T1000 (cell line): ENCODE measurements at regions not wholly inside any gene's neighbourhood (a gene's known extent, or its start where the extent isn't known, plus 50 kb on each side); places are given as distances from the start of the nearest gene placed in this dataset.

Source experiments
- DNase-seq: peaks from one replicate; lab custom pipeline; 2025; ENCODE audit warnings: mixed read lengths; lab: John Stamatoyannopoulos, UW

DNA sequence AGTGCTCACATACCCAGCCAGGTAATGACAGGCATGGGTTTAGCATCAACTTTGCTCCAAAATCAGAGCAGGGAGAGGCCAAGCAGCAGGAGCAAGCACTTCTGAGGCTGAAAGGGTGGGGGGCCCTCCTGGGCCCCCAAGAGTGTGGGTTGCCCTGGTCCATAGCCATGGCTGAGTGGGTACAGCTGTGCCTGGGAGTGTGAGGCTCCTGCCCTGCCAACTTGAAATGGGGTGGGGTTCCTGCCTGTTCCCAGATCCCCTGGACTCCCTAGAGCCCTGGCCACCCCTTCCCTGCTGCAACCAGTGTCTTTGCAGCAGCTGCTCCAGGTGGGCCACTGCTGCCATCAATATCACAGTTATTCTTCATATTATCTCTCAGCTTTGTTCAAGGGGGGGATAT, 1224.2 kb upstream of the GJE1 start:
- no peak for DNase-seq

DNA sequence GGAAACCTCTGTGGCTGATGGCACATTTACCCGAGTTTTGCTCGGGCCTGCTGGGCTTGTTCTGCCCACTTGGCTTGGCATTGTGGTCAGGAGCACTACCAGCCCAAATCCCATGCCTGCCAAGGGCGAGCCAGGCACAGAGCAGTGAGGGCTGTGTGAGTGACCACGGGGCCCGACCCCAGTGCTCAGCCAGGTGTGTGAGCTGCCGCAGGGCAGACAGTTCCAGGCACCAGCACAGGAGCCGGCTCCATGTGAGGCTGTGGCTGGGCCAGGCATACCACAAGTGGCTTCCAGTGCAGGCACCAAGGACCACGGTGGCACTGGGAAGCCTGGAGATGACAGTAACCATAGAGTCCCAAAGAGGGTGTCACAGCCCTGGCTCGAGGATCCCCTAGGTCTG, 1225.5 kb upstream of the GJE1 start:
- no peak for DNase-seq

DNA sequence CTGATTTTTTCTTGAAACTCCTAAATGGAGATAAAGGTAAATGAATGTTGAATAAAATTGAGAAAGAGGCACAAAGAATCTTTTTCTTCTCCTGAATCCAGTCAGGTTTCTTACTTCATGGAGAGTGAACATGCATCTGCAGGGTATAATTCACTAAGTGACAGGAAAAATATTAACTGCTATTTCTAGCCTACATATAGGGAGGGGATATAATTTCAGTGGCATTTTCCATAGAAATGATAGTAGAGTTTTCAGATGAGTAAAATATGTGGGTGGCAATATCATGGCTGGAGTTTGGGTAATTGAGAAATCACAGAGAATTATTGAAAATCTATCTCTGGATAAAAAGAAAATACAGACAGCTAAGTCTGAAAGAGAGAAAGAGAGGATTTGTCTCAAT, 1227.0 kb upstream of the GJE1 start:
- DNase-seq: no peak

DNA sequence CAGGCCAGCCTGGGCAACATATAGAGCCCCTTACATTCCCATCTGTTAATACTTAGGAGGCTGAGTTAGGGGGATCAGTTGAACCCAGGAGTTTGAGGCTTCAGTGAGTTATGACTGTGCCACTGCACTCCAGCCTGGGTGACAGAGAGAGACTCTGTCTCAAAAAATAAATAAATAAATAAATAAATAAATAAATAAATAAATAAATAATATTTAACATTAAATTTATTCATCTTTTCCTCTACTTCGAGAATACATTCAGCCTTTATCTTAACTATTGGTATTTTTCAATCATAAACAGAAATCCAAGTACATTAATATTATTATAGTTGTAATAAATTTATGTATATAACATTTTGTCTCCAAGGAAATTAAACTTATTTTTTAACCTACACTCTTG, 1227.7 kb upstream of the GJE1 start:
- no peak for DNase-seq

DNA sequence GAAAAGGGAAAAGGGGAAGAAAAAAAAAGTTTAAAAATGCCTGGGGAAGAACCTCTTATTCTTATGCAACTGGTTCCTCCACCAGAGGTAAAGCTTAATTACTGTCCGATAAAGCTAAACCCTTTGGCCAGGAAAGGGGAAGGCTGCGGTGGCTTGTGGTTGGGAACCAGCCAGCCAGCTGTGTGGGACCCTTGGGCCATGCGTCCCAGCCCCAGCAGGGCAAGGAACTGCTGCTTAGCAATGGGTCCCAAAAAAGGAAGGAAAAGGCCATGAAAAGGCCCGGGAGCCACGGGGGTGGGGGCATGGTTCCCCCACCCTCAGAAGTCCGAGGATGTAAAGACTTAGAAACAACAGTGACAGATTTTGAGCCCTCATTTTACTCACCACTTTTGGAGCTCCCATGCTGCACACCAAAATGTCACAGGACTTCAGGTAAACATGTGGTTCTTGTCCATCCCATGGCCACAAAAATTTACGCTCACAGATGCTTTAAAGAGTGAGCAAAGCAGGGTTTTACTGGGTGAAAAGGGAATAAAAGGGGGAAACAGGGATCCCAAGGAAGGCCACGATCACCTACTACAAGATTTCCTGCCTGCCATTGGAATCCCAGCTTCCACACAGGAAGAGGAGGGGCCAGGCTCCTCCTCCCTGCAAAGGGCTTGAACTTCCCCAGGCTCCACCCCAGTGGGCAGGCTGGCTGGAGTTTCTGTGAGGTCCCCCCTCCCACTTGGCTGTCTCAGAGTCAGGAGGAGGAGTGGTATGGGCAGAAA, 1234.7 kb upstream of the GJE1 start:
- DNase-seq: no peak

DNA sequence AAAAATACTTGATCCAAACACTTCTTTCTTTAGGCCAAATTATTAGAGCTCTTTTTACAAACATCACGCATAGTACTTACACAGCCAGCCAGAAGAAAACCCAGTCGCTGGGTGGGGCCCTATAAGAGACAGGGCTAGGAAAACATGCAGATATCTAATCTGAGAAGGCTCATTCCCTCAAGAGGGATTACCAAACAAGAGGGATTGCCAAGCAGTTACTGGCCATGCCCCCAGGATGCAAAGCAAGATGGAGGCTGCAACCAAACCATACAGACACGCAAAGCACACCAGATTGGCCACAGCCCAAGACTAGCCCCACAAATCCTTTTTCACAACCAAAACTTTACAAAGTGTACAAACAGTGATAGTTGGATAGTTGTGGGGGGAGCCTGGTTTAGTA, 1235.4 kb upstream of the GJE1 start:
- no peak for DNase-seq

DNA sequence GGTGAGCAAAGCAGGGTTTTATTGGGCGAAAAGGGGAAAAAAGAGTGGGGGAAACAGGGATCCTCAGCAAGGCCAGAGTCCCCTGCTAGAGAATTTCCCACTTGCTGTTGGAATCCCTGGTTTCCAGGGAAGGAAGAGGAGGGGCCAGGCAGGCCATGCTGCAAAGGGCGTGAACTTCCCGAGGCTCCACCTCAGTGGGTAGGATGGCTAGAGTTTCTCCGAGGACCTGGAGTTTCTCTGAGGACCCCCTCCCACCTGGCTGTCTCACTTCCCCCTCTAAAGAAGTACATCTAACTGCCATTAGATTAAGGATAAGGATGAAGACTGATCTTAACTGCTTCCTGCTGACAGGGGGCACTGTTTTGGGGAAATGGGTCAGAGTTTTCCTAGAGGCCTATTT, 1239.3 kb upstream of the GJE1 start:
- no peak for DNase-seq

DNA sequence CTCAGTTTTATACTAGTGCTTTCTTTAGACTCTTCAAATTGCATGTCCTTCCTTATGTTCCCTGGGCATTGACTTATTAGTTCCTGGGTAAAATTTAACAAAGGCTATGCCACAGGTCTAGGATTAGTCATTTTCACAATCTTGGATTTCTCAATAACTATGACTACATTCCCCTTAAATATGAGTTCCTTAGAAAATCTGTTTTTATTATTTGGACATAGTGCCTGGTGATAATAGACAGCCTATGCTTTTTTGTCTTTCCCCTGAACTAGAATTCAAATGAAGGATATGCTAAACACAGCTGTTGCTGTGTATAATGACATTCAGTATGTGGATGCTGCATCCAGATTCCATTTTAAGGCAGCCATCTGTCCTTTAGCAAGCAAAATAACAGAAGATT, 1252.8 kb upstream of the GJE1 start:
- DNase-seq: no peak

DNA sequence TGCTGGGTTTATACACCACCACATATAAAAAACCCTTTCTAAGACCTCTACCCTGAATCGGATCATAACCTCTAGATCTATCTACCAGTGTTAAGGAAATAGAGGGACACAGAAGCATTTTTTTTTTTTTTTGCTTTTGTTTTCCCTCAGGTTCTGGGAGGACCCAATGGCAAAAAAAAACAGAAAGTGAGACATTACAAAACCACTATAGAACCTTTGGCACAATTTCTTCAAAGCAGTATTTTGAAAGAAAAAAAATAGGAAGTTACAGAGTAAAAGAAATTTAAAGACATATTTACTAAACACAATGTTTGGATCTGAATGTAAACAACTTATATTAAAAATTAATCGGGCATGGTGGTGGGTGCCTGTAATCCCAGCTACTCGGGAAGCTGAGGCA, 1258.7 kb upstream of the GJE1 start:
- DNase-seq: no peak

DNA sequence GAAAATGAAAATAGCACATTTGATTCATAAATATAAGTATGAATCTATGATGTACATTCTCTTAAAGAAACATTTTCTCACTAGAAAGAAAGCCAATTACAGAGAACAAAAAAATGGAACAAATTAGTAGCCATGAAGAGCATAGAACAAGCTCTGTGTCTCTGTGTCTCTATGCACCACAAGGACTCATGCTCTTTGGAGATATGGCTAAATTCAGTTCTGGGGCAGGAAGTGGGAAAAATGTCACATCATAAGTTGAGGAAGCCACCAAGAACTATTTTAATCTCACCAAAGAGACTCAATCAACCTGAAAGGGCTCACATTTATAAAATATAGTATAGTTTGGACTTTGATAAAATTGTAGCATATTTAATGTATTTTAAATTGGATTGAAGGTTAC, 1259.8 kb upstream of the GJE1 start:
- DNase-seq: no peak

DNA sequence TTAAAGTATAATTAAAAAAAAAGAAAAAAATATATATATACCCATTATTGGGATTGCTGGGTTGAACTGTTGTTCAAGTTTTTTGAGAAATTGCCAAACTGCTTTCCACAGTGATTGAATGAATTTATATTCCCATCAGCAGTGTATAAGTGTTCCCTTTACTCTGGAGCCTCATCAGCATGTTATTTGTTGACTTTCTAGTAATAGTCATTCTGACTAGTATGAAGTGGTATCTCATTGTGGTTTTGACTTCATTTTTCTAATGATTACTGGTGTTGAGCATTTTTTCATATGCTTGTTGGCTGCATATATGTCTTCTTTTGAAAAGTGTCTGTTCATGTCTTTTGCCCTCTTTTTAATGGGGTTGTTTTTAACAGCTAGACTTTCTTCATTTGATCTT, 1260.8 kb upstream of the GJE1 start:
- DNase-seq: no peak

DNA sequence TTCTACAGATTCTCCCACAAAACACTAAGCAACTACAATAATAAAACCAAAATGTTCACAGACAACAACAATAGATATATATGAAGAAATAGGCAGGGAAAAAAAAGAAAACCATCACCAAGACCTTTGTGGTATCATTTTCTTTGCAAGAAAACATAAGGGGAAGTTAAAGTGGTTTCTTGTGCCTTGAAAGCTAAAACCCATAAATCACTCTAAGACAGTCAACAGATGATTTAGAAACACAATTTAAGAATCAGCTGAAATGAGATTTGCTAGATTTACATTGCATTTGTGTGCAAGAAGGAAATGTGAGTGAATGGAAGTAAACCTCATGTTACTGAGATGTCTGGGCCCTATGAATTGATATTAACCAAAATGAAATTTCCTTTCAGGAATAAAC, 1265.4 kb upstream of the GJE1 start:
- DNase-seq: no peak

DNA sequence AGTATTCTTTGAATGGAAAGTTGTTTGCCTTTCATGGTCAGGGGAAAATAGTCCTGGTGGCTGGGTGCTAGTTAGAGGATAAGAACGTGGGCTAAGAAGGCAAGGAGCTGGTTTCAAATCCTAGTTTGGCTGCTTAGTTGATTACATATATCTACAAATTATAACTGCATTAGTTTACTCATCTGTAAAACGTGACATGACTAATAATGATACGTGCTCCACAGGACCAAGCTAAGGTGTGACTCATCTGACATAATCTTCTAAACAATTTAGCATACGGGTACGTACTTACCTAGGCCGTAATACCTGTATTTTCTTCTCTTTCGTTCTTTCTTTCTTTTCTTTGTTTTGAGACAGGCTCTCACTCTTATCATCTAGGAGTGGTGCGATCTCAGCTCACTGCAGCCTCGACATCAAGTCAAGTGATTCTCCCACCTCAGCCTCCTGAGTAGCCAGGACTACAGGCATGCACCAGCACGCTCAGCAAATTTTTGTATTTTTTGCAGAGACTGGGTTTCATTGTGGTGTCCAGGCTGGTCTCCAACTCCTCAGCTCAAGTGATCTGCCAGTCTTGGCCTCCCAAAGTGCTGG, 1274.2 kb upstream of the GJE1 start:
- no peak for DNase-seq

DNA sequence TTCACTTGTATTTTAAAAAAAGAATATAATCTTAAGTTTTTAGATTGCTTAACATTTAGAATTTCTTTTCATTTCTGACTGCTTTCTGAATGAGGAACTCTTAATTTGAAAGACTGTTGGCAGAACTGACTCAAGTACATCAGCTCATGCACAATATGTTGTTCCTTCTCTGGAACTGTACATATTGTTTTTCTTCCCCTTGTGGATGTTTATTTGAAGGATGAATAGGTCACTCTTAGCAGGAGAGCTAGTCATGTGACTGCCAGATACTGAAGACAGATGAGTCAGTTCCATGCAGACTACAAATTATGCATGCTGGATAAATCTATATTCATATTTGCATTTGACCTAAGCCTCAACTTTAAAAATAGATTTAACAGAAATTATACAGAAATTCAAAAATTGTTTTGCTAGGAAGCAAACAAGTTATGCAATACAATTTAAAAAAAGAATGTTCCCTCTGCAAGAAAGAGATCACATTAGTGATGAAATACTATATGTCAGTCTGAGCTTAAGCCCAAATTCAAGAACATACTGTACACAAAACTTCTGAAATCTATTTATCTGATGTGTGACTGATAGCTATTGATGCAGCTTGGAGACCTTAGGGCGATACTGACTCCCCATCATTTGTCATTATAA, 1274.9 kb upstream of the GJE1 start:
- no peak for DNase-seq

DNA sequence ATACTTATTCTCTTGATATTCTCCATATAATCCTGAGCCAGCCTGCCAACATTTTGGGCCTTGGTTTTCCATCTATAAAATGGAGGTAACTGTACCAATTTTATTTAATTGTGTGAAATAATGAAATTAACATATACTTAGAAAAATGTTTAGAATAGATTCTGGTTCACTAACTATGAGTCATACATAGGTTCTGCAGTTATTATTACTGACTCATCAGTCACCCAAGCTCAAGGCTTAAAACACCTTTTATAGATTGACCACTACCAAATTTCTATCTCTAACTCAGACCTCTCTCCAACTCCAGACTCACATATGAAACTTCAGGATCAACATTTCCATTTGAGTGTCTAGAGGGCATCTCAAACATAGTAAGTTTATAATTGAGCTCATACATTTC, 1277.2 kb upstream of the GJE1 start:
- DNase-seq: no peak

DNA sequence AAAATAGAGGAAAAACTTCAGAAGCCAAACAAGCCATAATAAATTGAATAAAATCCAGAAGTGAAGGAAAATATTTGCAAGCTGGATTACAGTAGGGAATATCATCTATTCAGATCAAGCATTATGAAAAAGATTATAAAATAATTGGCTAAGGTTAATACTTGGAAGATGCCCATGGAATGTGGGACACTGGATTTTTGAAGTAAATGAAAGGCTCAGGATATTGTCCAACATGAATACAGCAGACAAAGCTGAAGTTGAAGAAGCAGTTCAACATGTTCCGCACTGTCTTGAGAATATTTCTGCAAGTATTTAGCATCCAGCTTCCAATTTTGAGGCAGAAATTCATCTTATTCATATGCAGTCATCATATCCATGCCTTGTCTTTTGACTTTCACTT, 1278.4 kb upstream of the GJE1 start:
- DNase-seq: no peak

DNA sequence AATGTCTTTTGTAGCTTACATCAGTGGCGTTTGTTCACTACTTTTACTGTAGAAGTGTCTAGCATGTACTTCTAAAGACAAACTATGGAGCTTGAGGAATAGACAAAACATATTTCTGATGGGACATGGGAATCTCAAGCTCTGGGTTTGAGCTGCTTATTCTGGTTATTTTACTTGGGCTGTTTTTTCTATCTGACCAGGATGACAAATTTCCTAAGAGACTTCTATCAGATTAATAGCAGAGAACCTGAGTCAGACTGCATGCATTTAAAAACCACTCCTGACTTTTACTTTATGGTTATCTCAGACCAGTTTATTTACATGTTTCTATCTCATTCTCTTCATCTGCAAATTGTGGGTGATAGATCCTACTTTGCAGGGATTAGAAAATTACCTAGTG, 1282.3 kb upstream of the GJE1 start:
- no peak for DNase-seq

DNA sequence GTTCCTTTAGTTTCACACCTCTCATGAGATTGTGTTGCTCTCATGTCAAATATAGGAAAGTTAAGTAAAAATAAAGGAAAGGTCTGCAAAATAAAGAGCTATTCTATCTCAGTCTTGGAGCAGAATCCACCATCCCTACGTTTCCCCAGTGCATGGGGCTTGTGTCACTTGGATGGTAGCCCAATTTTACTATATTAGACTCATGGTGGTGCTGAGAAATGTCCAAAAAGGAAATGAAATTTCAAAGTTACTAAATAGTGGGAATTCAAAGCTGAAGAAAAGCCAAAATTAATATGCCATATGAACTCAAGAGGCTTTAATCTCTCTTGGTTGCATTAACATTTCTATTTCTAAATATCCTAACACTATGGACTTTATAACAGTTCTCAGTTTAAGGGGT, 1283.3 kb upstream of the GJE1 start:
- no peak for DNase-seq

DNA sequence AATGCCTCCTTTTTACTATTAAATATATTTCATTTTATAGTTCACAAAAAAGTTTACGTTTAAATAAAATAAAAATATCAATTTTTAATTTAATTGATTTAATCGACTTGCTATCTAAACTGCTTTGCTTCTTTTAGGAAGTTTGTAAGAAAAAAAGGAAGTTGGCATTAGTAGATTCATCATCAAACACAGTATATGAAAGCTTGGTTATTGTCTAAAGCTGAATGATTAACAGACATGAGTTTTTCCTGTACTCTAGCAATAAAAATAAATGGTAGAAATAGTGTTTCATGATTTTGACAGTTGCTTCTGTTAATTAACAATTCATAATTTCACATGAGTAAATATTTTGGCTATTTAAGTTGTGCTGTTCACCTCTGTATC, 1285.5 kb upstream of the GJE1 start:
- DNase-seq: no peak

DNA sequence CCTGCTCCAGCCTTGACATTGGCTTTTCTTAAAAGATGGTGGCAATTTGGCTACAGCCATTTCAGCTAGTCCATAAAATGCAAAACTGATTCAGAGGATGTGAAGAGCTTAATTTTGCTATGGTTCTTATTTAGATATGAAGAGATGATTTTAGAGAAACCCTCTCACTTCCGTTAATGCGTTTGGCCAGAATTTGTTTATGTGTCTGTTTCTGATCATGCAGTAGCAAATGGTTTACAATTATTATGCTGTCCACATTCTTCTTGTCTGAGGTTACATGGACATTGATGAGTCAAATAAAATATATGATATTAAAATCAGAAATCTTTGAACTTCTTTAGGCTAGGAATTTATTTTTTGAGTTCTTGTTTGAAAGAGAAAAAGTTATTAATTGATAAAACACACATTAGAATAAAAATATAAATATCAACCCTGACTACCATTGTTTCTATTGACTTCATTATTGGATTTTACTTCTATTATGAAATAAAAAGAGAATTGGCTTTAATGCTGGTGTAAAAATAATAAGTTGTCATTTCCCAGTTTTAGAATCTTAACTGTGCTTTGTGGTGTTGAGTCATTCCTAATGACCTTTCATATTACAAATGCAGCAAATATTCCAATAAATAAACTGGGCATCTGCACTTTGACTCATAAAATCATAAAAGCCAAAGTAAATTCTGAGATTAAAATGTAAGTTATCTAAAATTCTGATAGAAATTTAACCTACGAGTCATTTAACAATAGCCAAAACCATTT, 1286.0 kb upstream of the GJE1 start:
- no peak for DNase-seq

DNA sequence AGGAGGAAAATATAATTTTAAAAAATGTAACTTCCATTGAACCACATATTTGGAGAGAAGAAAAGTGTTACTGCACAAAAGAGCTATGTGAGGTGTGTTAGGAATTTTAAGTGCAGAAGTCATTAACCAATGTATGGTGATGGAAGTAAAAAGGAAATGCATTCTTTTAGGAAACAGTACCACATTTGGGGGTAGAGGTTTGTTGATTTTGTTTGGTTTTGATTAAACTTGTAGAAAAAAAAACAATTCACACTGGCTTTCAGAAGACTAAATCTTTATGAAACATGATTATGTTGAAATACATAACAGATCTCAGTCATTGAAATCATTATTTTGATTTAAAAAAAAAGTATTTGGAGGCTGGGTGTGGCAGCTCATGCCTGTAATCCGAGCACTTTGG, 1287.0 kb upstream of the GJE1 start:
- no peak for DNase-seq

DNA sequence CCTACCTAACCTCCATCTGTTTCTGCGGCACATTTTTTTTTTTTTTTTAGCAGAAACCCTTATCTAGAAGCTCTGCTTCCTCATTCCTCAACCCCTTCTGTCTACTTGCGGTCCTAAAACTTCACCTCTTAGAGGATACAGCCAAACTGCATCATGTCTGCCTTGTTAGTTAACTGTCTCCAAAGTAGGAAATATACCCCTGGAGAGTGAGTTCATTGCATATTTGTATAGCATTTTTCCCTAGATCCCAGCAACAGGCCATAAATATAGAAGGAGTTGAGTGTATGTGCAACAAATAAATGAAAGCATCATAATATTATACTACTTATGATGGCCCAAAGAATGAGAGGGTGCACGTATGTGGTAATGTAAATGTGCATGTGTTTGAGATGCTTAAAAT, 1288.6 kb upstream of the GJE1 start:
- no peak for DNase-seq

DNA sequence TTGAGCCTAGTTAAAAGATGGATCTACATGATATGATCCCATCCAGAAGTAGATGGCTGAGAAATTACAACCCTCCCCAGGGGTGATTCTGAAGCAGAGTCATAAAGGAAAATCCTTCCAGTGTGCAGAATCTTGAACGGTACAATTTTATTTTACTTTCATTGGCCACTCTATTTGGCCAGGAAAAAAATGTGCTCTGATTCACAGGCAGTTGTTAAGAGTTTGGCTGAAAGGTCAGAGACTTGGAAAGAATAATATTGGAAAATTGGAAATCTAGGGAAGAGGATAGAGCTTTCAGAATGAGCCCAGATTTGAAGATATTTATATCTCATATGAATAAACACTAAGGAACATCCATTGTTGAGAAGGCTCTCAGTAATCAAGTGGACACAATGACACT, 1299.3 kb upstream of the GJE1 start:
- DNase-seq: no peak
